OCI-LY3 (cell line): ENCODE measurements at regions not wholly inside any gene's neighbourhood (a gene's known extent, or its start where the extent isn't known, plus 50 kb on each side); places are given as distances from the start of the nearest gene placed in this dataset.

ENCODE experiments used
- H2AFZ ChIP-seq: fragments of 200-600, 300-600 bp; shearing (Covaris generic); 2 replicates; pipeline ENCODE4 v1.6.0; 2014; ENCODE audit warnings: antibody characterized with exemption, low read depth, low read length
- H3K27ac ChIP-seq: fragments of 200-600, 300-600 bp; sonication (generic); 2 replicates; pipeline ENCODE4 v1.5.1; 2014; ENCODE audit warnings: mild to moderate bottlenecking, low read length, moderate library complexity, mixed read lengths
- H3K27me3 ChIP-seq: fragments of 200-600, 300-600 bp; sonication (generic); 2 replicates; pipeline ENCODE4 v1.6.1; 2014; ENCODE audit warnings: low read depth, low read length, mixed read lengths
- H3K36me3 ChIP-seq: fragments of 200-600, 300-600 bp; sonication (generic); replicated peaks from 2 replicates; pipeline ENCODE3; 2014; ENCODE audit warnings: low read depth, low read length, mixed read lengths
- H3K4me1 ChIP-seq: fragments of 300-600, 200-600 bp; sonication (generic); 2 replicates; pipeline ENCODE4 v1.6.1; 2014; ENCODE audit warnings: low read length, mixed read lengths
- H3K4me2 ChIP-seq: fragments of 200-600, 300-600 bp; sonication (generic); 2 replicates; pipeline ENCODE4 v1.6.1; 2014; ENCODE audit warnings: low read length, mixed read lengths
- H3K4me3 ChIP-seq: fragments of 300-600, 200-600 bp; sonication (generic); 2 replicates; pipeline ENCODE4 v1.5.1; 2014; ENCODE audit warnings: antibody characterized with exemption, mild to moderate bottlenecking, low read length, moderate library complexity
- H3K79me2 ChIP-seq: fragments of 300-600, 200-600 bp; shearing (Covaris generic); 2 replicates; pipeline ENCODE4 v1.6.1; 2014; ENCODE audit warnings: mild to moderate bottlenecking, low read length, mixed read lengths
- H3K9ac ChIP-seq: fragments of 300-600, 200-600 bp; shearing (Covaris generic); 2 replicates; pipeline ENCODE4 v1.6.0; 2014; ENCODE audit warnings: mild to moderate bottlenecking, low read length, moderate library complexity
- H3K9me3 ChIP-seq: fragments of 200-600, 300-600 bp; shearing (Covaris generic); 2 replicates; pipeline ENCODE4 v1.6.1; 2014; ENCODE audit warnings: low read length, mixed read lengths; ENCODE audit not compliant: insufficient read depth
- H4K20me1 ChIP-seq: fragments of 200-600, 300-600 bp; sonication (generic); 2 replicates; pipeline ENCODE4 v1.6.1; 2016; ENCODE audit warnings: low read length, mixed read lengths; ENCODE audit not compliant: insufficient read depth
- EZH2phosphoT487 ChIP-seq: fragments of 200-600 bp; shearing (Covaris generic); IDR thresholded peaks from 2 replicates; pipeline ENCODE4 v1.6.1; 2018; ENCODE audit warnings: antibody characterized with exemption, mixed run types, low read depth
- TF ChIP-seq, protein P1 (sequence below): fragments of 200-600, 300-600 bp; sonication (generic); IDR thresholded peaks from 2 replicates; pipeline ENCODE4 v1.5.1; 2014; ENCODE audit warnings: antibody characterized with exemption, low read length, low read depth

DNA sequence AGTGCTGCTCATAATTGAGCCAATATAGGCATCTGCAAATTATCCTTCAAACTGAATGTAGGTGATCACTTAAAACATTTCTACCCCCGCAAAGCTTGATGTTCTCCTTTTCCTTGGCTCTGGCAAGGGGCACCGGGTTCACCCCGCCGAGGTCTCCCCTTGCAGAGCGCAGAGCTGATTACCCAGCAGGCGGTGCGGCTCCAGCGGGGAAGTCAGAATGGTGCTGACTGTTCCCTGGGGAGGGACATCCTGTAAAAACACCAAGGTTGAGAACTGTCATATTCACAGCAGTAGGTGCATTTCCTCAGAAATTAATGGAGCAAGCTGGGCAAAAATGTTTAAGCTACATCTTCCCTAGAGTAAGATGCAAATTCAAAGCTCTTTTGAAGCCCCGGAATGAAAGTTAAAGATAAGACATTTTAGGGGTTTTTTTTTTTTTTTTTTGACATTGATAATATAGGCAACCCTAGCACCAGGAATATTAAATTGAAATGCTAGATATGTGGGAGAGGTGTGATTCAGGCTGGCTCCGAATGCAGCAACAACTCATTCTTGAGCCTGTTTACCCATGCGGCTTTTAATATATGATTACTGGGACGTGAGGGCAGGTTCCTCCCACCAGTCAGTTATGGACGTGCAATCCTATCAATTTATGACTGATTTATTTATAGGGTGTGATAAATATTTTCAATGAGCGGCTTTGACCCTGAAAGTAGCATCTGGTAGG lies 767.3 kb upstream of the TENM3 start:
- no peaks in the 10 kb centered on the region for H3K36me3 ChIP-seq
- no peak overlapping the region for H2AFZ ChIP-seq
- no peak overlapping the region for H3K4me2 ChIP-seq
- no peak overlapping the region for H3K9ac ChIP-seq
- H3K27ac ChIP-seq = no peak overlapping the region
- H3K4me1 ChIP-seq = no peaks in the 10 kb centered on the region
- no peaks in the 10 kb centered on the region for H3K79me2 ChIP-seq
- no peaks in the 10 kb centered on the region for H3K27me3 ChIP-seq
- H4K20me1 ChIP-seq = no peaks in the 10 kb centered on the region
- H3K9me3 ChIP-seq = no peaks in the 10 kb centered on the region
- H3K4me3 ChIP-seq = no peak overlapping the region
- TF ChIP-seq EZH2phosphoT487 = no peak
- TF ChIP-seq, protein P1, sequence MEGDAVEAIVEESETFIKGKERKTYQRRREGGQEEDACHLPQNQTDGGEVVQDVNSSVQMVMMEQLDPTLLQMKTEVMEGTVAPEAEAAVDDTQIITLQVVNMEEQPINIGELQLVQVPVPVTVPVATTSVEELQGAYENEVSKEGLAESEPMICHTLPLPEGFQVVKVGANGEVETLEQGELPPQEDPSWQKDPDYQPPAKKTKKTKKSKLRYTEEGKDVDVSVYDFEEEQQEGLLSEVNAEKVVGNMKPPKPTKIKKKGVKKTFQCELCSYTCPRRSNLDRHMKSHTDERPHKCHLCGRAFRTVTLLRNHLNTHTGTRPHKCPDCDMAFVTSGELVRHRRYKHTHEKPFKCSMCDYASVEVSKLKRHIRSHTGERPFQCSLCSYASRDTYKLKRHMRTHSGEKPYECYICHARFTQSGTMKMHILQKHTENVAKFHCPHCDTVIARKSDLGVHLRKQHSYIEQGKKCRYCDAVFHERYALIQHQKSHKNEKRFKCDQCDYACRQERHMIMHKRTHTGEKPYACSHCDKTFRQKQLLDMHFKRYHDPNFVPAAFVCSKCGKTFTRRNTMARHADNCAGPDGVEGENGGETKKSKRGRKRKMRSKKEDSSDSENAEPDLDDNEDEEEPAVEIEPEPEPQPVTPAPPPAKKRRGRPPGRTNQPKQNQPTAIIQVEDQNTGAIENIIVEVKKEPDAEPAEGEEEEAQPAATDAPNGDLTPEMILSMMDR = no peak

DNA sequence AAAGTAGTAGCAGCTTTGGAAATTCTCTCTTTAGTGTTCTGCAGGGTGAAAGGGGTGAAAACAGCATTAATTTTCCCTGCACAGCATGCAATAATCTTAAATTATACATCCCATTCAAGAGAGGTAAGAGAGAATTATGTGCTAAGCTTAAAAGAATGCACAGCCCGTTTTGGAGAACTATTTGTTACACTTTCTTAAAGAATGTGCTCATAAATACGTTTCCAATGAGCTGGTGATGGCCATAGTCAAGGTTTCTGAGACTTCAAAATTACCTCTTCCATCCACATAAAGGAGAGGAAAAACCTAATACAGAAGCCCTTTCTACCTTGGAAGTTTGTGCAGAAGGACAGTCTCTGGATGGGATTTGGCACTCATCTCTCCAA lies 766.7 kb upstream of the TENM3 start:
- no peak overlapping the region for H2AFZ ChIP-seq
- no peak overlapping the region for H3K4me3 ChIP-seq
- no peak for TF ChIP-seq EZH2phosphoT487
- TF ChIP-seq, protein P1 = no peak
- no peak overlapping the region for H3K9ac ChIP-seq
- H4K20me1 ChIP-seq = no peaks in the 10 kb centered on the region
- H3K9me3 ChIP-seq = no peaks in the 10 kb centered on the region
- H3K36me3 ChIP-seq = no peaks in the 10 kb centered on the region
- no peaks in the 10 kb centered on the region for H3K79me2 ChIP-seq
- H3K4me2 ChIP-seq = no peak overlapping the region
- H3K27me3 ChIP-seq = no peaks in the 10 kb centered on the region
- H3K27ac ChIP-seq = no peak overlapping the region
- no peaks in the 10 kb centered on the region for H3K4me1 ChIP-seq

DNA sequence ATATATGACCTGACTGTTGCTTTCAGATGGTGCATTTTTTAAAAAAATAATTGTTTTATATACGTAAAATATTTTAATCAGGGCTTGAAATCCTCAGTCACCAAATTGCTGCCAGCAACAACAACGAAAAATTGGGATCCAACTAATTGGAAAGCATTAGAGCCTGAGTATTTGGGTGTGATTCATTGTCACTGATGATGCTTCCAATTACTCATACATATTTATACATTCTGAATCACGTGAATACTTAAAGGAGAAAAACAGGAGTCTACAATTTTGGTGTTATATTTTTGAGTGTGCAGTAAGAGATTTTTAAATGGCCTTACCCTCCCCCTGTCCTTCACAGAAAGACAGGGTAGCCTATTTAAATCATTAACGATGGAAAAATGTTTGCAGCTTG lies 765.6 kb upstream of the TENM3 start:
- no peak overlapping the region for H3K9ac ChIP-seq
- H4K20me1 ChIP-seq = no peaks in the 10 kb centered on the region
- H2AFZ ChIP-seq = no peak overlapping the region
- TF ChIP-seq EZH2phosphoT487 = no peak
- TF ChIP-seq, protein P1 = no peak
- H3K4me1 ChIP-seq = no peaks in the 10 kb centered on the region
- H3K36me3 ChIP-seq = no peaks in the 10 kb centered on the region
- no peaks in the 10 kb centered on the region for H3K79me2 ChIP-seq
- no peak overlapping the region for H3K4me2 ChIP-seq
- no peak overlapping the region for H3K27ac ChIP-seq
- H3K9me3 ChIP-seq = no peaks in the 10 kb centered on the region
- H3K4me3 ChIP-seq = no peak overlapping the region
- H3K27me3 ChIP-seq = no peaks in the 10 kb centered on the region

DNA sequence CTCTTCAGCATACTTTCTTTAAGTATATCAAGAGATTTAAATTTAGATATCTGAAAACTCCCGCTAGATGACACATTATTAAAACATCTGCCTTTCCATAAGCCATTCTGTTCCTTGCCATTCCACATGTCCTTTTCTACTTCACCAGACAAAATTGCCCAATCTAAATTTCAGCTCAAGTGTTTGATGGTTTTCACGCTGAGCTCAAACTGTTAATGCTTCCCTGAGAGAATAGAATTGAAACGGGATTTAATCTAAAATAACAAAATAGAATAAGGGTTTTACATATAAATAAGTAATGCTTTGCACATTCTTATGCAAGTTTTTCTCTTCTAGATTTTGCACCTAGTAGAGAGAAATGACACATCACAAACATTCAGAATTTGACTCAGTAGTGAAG lies 764.5 kb upstream of the TENM3 start:
- Histone ChIP-seq H3K79me2 (no peaks in the 10 kb centered on the region), H3K4me2 (no peak overlapping the region), H2AFZ (no peak overlapping the region), H3K27ac (no peak overlapping the region), H3K4me1 (no peaks in the 10 kb centered on the region), H3K4me3 (no peak overlapping the region), H3K9ac (no peak overlapping the region), H3K36me3 (no peaks in the 10 kb centered on the region), H3K9me3 (no peaks in the 10 kb centered on the region), H3K27me3 (no peaks in the 10 kb centered on the region), H4K20me1 (no peaks in the 10 kb centered on the region)
- TF ChIP-seq, protein P1 = no peak
- no peak for TF ChIP-seq EZH2phosphoT487
